HG02973 (cell line): ENCODE measurements at regions not wholly inside any gene's neighbourhood (a gene's known extent, or its start where the extent isn't known, plus 50 kb on each side); places are given as distances from the start of the nearest gene placed in this dataset.
"Not testable (repeated sequence)": the region's sequence is repeated elsewhere in the genome, so short reads cannot be mapped to it uniquely, and the experiment has no call there.

Experiments used
- ATAC-seq: cut with Tn5 transposase; IDR thresholded peaks from one replicate; pipeline ENCODE4 v1.9.1; 2021; ENCODE audit warnings: moderate library complexity; ENCODE audit not compliant: unreplicated experiment

DNA sequence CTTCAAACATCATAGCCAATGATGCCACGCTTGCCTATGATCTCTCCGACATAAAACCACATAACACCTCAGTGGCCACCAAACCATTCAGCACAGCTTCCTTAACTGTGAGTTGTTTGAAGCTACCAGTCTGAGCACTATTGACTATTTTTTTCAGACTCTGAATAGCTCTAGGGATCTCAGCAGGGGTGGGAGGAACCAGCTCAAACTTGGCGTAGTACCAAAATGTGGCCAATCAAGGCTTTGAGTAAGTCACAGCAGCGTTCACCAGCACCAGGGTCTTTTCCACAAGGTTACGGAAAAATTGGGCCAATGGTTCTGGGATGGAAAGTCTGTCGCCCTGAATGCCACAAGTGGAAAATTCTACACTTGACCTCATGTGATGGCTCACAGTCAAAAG is 70.6 kb downstream of the SMPDL3A start:
- no peak for ATAC-seq

DNA sequence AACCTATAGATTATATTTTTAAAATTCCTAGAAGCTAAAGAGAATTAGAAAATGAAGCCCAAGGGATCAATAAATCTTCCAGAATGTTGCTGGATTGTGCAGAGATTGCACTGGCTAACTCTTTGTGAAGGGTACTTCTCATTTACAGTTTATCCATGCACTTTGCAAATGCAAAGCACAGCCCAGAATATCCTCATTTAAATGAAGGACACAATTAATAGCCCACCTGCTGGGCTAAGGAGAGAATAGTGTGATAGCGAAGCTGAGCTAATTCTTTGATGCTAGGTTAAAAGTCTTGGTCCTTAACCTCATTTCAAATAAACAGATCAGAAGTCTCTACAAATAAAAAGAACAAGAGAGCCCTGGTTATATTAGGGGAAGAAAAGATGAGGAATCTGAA is 72.5 kb downstream of the SMPDL3A start:
- ATAC-seq: no peak

DNA sequence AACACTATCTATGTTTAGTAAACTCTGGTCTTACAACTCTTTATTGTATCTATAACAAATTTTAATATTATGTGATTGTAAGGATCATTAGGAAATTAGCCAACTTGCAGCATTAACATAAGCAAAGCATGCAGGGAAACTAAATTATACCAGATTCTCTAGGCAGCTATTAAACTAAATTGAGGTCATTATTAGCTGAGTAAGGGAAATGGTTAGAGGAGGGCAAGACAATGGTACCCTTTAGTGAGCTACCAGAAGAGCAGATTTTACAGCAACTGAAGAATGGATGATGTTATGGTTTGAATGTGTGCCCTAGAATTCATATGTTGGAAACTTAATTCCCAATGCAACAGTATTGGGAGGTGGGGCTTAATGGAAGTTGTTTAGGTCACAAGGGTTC is 79.1 kb downstream of the SMPDL3A start:
- no peak for ATAC-seq

- peak; percentile 84 for ATAC-seq
Observed at GRCh38 chr6:122869437-122870024, 80.5 kb downstream of the SMPDL3A start.

- no peak for ATAC-seq
Observed at GRCh38 chr6:122871079-122871478, 82.0 kb downstream of the SMPDL3A start.

DNA sequence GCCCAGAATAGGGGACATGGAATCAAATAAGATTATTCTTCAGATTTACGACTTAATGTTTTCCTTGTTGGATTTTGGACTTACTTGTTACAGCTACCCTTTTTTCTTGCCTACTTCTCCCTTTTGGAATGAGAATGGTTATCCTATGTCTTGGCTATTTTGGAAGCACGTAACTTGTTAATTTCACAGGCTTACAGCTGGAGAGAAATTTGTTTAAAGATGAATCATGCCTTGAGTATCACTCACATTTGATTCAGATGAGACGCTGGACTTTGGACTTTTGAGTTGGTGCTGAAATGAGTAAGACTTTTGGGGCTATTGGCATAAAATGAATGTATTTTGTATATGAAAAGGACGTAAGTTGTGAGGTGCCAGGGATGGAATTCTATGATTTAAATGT is 83.3 kb downstream of the SMPDL3A start:
- ATAC-seq: no peak

DNA sequence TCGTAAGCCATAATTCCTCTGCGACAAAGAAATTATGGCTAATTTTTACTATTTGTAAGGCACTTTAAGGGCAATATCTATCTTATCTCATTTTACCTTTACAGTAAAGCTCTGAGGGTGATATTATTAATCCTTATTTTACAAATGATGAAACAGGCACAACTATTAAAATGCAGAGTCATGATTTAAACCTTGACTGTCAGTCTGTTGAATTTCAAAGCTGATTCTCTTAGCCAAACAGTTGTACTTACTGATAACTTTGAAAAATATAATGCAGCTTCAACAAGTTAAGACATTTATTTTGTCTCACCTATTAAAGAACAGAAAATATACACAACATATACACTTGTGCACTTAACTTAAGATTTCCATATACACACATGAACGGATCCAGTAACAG is 88.2 kb downstream of the SMPDL3A start:
- no peak for ATAC-seq

DNA sequence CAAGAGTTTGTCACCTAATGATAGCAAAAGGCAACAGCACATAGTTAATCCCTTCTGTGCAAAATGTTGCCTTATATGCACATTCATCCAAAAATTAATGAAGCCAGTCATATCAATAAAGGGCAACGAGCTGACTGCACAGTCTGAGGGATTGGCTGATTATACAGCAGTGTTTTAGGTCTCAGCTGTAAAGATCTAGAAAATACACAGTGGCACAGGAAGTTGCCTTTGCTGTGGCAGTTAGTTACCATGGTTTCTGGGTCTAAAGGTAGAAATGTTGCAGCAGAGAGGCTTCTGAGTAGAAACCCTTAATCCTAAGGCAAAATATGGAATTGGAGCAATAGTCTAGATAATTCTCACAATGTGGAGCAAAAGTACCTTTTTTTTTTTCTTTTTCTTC is 89.7 kb downstream of the SMPDL3A start:
- ATAC-seq: no peak

DNA sequence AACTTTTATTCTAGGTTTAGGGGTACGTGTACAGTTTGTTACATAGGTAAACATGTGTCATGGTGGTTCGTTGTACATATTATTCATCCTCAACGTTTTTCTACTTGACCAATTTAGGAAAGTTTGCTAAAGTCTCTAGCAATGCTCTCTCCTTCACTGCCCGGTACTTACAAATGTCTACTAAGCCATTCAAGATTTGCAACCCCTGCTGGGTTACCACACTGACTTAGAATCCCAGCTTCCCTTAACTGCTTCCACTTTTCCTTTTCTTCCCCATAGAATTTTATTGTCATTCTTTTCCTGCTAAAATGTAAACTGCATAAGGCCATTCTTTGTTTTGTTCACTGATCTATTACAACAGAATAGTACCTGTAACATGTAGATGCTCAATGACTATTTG is 97.4 kb downstream of the SMPDL3A start:
- no peak for ATAC-seq

DNA sequence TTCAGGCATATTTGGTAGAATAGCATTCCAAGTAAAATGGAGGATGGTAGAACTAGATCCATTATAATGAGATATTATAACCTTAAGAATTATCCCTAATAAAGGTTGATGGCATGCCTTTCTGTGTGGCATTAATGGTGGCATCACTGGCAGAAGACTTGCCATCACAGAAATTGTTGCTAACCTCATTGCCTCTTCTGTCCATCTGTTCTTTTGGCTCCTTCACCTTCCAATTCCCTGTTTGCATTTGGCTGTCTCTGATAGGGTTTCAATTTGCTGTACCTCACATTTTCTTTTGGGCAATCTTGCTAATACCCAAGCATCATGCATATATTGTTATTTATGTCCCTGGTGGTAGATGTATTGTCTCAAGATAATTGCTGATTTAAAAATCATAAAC is 98.9 kb downstream of the SMPDL3A start:
- ATAC-seq: no peak

GRCh38 chr6:122888680-122889079 is 99.6 kb downstream of the SMPDL3A start:
- not testable (repeated sequence) for ATAC-seq

- ATAC-seq: no peak
Observed at GRCh38 chr6:122890250-122890649, 101.2 kb downstream of the SMPDL3A start.

- no peak for ATAC-seq
Observed at GRCh38 chr6:122894791-122895190, 101.2 kb upstream of the CLVS2 start.

DNA sequence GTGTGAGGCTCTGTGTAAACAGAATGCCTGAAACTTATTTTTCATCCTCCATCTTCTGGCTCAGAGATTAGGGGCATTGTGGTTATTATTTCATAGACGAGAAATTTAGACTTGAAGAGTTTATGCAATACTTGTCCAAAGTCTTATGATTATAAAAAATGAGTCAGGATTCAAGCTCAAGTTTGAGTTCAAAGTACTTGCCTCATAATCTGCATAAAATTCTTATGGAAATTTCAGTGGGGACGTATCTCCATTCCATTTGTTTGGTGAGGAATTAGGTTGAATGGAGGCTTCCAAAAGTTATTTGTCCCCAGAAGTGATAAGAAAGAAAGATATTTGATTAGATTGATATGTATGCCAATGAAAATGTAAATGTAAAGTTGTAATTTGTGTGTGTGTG is 93.7 kb upstream of the CLVS2 start:
- ATAC-seq: no peak

DNA sequence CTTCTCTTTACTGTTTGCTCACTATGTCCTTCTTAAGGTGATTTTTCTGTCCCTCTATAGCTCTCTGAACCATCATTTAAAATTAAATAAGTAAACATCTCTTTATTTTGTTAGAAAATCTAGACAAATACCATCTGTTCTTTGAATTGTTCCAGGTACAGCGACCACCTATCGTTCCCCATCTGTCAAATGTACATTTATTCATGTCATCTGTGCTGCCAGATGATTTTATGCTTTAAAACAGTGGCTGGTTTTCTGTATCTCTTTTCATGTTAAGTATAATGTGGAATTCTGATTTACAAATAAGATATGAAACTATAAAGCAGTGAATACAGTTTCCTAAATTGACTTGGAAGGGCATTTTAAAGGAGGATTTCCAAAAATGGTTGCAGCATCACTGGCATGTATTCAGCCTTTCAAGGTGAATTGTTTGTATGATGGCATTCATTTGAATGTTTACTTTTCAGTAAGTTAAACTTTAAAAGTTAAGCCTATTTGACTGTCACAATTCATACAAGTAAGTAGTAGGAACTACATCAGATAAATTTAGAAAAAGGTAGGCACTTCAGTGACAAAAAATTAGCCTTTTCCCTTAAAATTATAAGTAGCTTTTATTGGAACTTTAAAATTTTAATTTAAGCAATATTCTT is 92.6 kb upstream of the CLVS2 start:
- no peak for ATAC-seq

DNA sequence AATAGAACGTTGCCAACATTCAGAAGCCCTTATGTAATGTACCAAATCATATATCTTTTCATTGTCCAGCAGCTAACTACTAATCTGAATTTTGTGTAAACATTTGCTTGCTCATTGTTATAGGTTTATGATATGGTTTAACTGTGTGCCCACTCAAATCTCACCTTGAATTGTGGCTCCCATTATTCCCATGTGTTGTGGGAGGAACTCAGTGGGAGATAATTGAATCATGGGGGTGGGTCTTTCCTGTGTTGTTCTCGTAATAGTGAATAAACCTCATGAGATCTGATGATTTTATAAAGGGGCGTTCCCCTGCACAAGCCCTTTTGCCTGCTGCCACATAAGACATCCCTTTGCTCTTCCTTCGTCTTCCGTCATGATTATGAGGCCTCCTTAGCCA is 91.9 kb upstream of the CLVS2 start:
- ATAC-seq: no peak

DNA sequence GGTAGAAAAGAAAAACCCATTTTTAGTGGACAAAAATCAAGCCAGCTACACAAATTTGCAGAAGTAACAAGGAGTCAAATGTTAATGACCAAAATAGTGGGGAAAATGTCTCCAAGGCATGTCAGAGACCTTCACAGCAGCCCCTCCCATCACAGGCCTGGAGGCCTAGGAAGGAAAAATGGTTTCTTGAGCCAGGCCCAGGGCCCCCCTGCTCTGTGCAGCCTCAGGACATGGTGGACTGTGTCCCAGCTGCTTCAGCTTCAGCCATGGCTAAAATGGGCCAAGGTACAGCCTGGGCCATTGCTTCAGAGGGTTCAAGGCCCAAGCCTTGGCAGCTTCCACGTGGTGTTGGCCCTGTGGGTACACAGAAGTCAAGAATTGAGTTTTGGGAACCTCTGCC is 82.5 kb upstream of the CLVS2 start:
- no peak for ATAC-seq

DNA sequence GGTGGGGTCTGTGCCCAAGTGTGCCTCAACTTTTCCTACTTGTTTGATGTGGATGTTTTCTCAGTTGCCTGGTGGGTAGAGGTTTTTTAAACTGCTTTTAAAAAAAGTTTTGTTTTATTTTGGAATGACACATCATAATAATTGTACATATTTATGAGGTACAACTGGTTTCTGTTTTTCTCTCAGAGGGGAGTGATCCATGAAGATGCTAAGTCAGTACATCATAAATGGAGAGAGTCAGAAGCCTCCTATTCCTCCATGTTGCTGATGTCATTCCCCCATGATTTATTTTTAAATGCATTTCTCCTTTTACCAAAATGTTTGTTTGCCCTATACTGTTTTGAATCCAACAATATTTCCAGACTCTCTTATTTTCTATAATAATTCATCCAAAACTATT is 77.3 kb upstream of the CLVS2 start:
- ATAC-seq: no peak

- ATAC-seq: peak; percentile 79
Observed at GRCh38 chr6:122930252-122931180, 65.5 kb upstream of the CLVS2 start.

DNA sequence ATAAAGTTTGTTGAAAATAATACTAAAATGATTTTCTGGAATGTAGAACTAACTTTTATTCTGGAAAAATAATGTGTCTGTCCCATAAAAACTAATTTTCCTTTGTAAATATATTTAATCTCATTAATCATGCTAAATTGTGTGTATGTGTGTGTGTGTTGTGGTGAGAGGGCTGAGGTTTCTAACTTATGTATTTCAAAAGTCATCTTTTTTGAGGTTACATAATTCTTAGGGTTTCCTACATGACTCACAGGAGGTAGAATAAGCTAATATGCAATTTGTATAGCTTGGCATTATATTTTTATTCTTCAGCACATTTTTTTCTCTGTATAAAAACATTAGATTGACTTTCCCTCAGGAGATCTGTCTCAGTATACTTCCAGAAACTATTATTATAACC is 64.1 kb upstream of the CLVS2 start:
- ATAC-seq: no peak

- not testable (repeated sequence) for ATAC-seq
Observed at GRCh38 chr6:122944936-122945335, 51.1 kb upstream of the CLVS2 start.
